ENCODE measurements at regions not wholly inside any gene's neighbourhood (a gene's known extent, or its start where the extent isn't known, plus 50 kb on each side); places are given as distances from the start of the nearest gene placed in this dataset.

GRCh38 chr11:45429719-45430118 lies 143.6 kb upstream of the SYT13 start:
- no peak for TF ChIP-seq CTCF (IDR thresholded peaks at IDR 0.05 in 4 of 5, conservative IDR thresholded peaks at IDR 0.05 in 1 of 5)
- no peak for TF ChIP-seq POLR2A (IDR thresholded peaks at IDR 0.05)
